Caco-2 (cell line): ENCODE measurements at regions not wholly inside any gene's neighbourhood (a gene's known extent, or its start where the extent isn't known, plus 50 kb on each side); places are given as distances from the start of the nearest gene placed in this dataset.

Experiments used
- BruUV-seq: library from RNA; stranded (reverse); fragments of 400-500 nt; replicated peaks from 2 replicates; lab custom pipeline; 2021; lab: Mats Ljungman, UMichigan
- CTCF ChIA-PET: fragments of 300-600 bp; sonication (Branson Sonifier 250); formaldehyde crosslinking; loops from one replicate; lab custom pipeline; 2022; ENCODE audit warnings: antibody characterized with exemption; lab: Charles Lee
- POLR2A ChIA-PET: fragments of 300-600 bp; sonication (Branson Sonifier 250); formaldehyde crosslinking; loops from one replicate; lab custom pipeline; 2022; ENCODE audit warnings: antibody characterized with exemption; lab: Charles Lee
- DNase-seq, 2 experiments: peaks; one replicate each; pipeline versions ENCODE4 v3.0.0 to v3.0.0-alpha.2; 2020 to 2022
- H3K27me3 ChIP-seq: replicated peaks from 2 replicates; pipeline ENCODE4 v1.6.0; 2011; ENCODE audit warnings: low read length; ENCODE audit not compliant: control insufficient read depth, insufficient read depth
- H3K36me3 ChIP-seq: 2 replicates; pipeline ENCODE4 v1.5.1; 2011; ENCODE audit warnings: low read length; ENCODE audit not compliant: control insufficient read depth, insufficient read depth
- H3K4me1 ChIP-seq: fragments of 250-450 bp; sonication (Bioruptor Pico); 2 replicates; pipeline ENCODE4 v1.5.1; 2020; ENCODE audit warnings: mild to moderate bottlenecking
- H3K4me3 ChIP-seq: 2 replicates; pipeline ENCODE4 v1.5.1; 2011; ENCODE audit warnings: low read depth, mild to moderate bottlenecking, control low read depth, low read length
- H3K9me3 ChIP-seq: fragments of 250-450 bp; sonication (Bioruptor Pico); 2 replicates; pipeline ENCODE4 v1.5.1; 2020; ENCODE audit warnings: mild to moderate bottlenecking, moderate library complexity
- H3K27ac Mint-ChIP-seq: one replicate; pipeline ENCODE4 v1.8.0; 2022; ENCODE audit warnings: mixed read lengths; ENCODE audit not compliant: unreplicated experiment
- H3K27me3 Mint-ChIP-seq: one replicate; pipeline ENCODE4 v1.8.0; 2022; ENCODE audit warnings: mixed read lengths; ENCODE audit not compliant: insufficient read depth, unreplicated experiment
- H3K36me3 Mint-ChIP-seq: one replicate; pipeline ENCODE4 v1.8.0; 2022; ENCODE audit warnings: mild to moderate bottlenecking, mixed read lengths; ENCODE audit not compliant: insufficient read depth, unreplicated experiment
- H3K4me1 Mint-ChIP-seq: one replicate; pipeline ENCODE4 v1.8.0; 2022; ENCODE audit warnings: low read depth, mixed read lengths; ENCODE audit not compliant: unreplicated experiment
- H3K4me3 Mint-ChIP-seq: one replicate; pipeline ENCODE4 v1.8.0; 2022; ENCODE audit warnings: mild to moderate bottlenecking, moderate library complexity, mixed read lengths; ENCODE audit not compliant: unreplicated experiment
- H3K9me3 Mint-ChIP-seq: one replicate; pipeline ENCODE4 v1.8.0; 2022; ENCODE audit warnings: mixed read lengths; ENCODE audit not compliant: unreplicated experiment
- intact Hi-C: fragments of 100-400 bp; cut with micrococcal nuclease; formaldehyde crosslinking; loops from one replicate; pipeline ENCODE4 v1.10.0; 2022; ENCODE audit not compliant: unreplicated experiment
- TF ChIP-seq, protein P1 (sequence below), 2 experiments: fragments of 200-600 bp in 1 of 2; IDR thresholded peaks; 1 replicate in 1 of 2; 2 replicates in 1 of 2; pipeline versions ENCODE4 v1.5.1 to v1.8.0; 2011 to 2022; ENCODE audit warnings: antibody characterized with exemption in 1 of 2, control low read depth in 1 of 2, inconsistent platforms in 1 of 2, low read depth in 1 of 2, low read length in 1 of 2, mild to moderate bottlenecking in 1 of 2, moderate library complexity in 1 of 2; ENCODE audit not compliant: insufficient read depth in 1 of 2, severe bottlenecking in 1 of 2, unreplicated experiment in 1 of 2

DNA sequence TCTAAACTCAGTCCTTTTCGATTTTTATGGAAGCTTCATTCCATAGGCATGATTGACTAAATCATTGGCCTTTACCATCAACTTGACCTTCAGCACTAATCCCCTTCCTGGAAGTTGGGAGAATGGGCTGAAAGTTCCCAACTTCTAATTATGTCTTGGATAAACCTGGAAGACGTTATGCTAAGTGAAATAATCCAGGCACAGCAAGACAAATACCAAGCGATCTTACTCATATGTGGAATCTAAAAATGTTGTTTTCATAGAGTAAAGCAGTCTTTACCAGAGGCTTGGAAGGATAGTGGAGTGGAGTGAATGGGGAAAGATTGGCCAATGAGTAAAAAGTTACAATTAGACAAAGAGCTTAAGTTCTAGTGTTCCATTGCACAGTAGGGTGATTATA is 1453.2 kb downstream of the PLA2G4A start:
- POLR2A ChIA-PET, result no interaction called here
- TF ChIP-seq, protein P1, sequence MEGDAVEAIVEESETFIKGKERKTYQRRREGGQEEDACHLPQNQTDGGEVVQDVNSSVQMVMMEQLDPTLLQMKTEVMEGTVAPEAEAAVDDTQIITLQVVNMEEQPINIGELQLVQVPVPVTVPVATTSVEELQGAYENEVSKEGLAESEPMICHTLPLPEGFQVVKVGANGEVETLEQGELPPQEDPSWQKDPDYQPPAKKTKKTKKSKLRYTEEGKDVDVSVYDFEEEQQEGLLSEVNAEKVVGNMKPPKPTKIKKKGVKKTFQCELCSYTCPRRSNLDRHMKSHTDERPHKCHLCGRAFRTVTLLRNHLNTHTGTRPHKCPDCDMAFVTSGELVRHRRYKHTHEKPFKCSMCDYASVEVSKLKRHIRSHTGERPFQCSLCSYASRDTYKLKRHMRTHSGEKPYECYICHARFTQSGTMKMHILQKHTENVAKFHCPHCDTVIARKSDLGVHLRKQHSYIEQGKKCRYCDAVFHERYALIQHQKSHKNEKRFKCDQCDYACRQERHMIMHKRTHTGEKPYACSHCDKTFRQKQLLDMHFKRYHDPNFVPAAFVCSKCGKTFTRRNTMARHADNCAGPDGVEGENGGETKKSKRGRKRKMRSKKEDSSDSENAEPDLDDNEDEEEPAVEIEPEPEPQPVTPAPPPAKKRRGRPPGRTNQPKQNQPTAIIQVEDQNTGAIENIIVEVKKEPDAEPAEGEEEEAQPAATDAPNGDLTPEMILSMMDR (IDR thresholded peaks at IDR 0.05; ENCODE audit: insufficient read depth in 1 of 2, low read depth in 1 of 2, low read length in 1 of 2, severe bottlenecking in 1 of 2, unreplicated experiment in 1 of 2), result no peak
- DNase-seq, result no peak
- CTCF ChIA-PET, result no interaction called here
- H3K4me3 ChIP-seq, result no peak overlapping the region
- no peaks in the 10 kb centered on the region for H3K36me3 Mint-ChIP-seq
- intact Hi-C loops, result no loop called here
- H3K9me3 Mint-ChIP-seq, result no peaks in the 10 kb centered on the region
- no peak overlapping the region for H3K4me3 Mint-ChIP-seq
- no peak overlapping the region for H3K27ac Mint-ChIP-seq
- no TSS peak for BruUV-seq
- H3K27me3 ChIP-seq, result no peaks in the 10 kb centered on the region
- no peaks in the 10 kb centered on the region for H3K27me3 Mint-ChIP-seq
- no peaks in the 10 kb centered on the region for H3K36me3 ChIP-seq
- H3K4me1 ChIP-seq, result no peaks in the 10 kb centered on the region
- H3K9me3 ChIP-seq, result no peaks in the 10 kb centered on the region
- no peaks in the 10 kb centered on the region for H3K4me1 Mint-ChIP-seq

DNA sequence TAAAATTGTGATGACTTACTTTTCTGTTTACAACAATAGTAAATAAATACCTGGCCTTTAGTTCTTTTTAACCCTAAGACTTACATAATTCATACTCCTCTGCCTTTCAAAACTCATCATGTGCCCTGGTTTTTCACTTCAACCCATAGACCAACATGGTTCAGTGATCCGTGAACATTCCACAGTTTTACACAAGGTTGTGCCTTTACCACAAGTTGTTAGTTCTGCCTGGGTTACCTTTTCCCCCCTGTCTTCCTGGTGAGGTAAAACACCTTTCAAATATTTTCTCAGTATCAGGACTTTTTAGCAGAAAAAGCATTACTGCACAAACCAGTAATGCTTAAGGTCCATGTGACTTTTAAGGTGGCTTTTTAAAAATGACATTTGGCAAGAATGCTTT is 1466.4 kb downstream of the PLA2G4A start:
- H3K27me3 Mint-ChIP-seq, result no peaks in the 10 kb centered on the region
- Histone ChIP-seq H3K4me1 (no peaks in the 10 kb centered on the region), H3K27me3 (no peaks in the 10 kb centered on the region), H3K9me3 (no peaks in the 10 kb centered on the region), H3K36me3 (no peaks in the 10 kb centered on the region), H3K4me3 (no peak overlapping the region)
- no peak overlapping the region for H3K4me3 Mint-ChIP-seq
- no peaks in the 10 kb centered on the region for H3K4me1 Mint-ChIP-seq
- no peak overlapping the region for H3K27ac Mint-ChIP-seq
- no peak for DNase-seq
- POLR2A ChIA-PET, result no interaction called here
- no peaks in the 10 kb centered on the region for H3K36me3 Mint-ChIP-seq
- CTCF ChIA-PET, result no interaction called here
- BruUV-seq, result no TSS peak
- intact Hi-C loops, result no loop called here
- TF ChIP-seq, protein P1 (IDR thresholded peaks at IDR 0.05; ENCODE audit: insufficient read depth in 1 of 2, low read depth in 1 of 2, low read length in 1 of 2, severe bottlenecking in 1 of 2, unreplicated experiment in 1 of 2), result no peak
- H3K9me3 Mint-ChIP-seq, result no peaks in the 10 kb centered on the region

DNA sequence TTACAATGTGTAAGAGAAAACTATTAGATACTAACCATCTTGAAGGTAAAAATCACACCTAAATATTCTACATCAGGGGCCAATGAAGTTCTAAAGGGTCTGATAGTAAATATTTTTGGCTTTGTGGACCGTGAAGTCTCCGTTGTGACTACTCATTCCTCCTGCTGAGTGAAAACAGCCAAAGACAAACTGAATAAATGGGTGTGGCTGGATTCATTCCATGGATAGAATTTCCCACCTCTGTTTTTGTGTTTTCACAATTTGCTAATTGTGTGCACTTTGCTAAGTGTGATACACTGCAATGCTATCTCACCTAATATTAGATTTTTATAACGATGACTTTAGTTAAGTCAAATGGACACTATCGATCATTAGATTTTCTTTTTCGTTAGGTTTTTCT is 1474.0 kb downstream of the PLA2G4A start:
- Histone ChIP-seq H3K4me3 (no peak overlapping the region), H3K27me3 (no peaks in the 10 kb centered on the region), H3K36me3 (no peaks in the 10 kb centered on the region), H3K9me3 (no peaks in the 10 kb centered on the region), H3K4me1 (no peaks in the 10 kb centered on the region)
- no peaks in the 10 kb centered on the region for H3K27me3 Mint-ChIP-seq
- no peak overlapping the region for H3K27ac Mint-ChIP-seq
- no peaks in the 10 kb centered on the region for H3K4me1 Mint-ChIP-seq
- H3K4me3 Mint-ChIP-seq, result no peak overlapping the region
- intact Hi-C loops, result no loop called here
- ChIA-PET POLR2A (no interaction called here), CTCF (no interaction called here)
- H3K9me3 Mint-ChIP-seq, result no peaks in the 10 kb centered on the region
- no TSS peak for BruUV-seq
- H3K36me3 Mint-ChIP-seq, result no peaks in the 10 kb centered on the region
- DNase-seq, result no peak
- TF ChIP-seq, protein P1 (IDR thresholded peaks at IDR 0.05; ENCODE audit: insufficient read depth in 1 of 2, low read depth in 1 of 2, low read length in 1 of 2, severe bottlenecking in 1 of 2, unreplicated experiment in 1 of 2), result no peak
